K562 (cell line): ENCODE measurements at regions not wholly inside any gene's neighbourhood (a gene's known extent, or its start where the extent isn't known, plus 50 kb on each side); places are given as distances from the start of the nearest gene placed in this dataset.

ENCODE experiments used
- ATAC-seq: fragments of 200-7000 bp; cut with Tn5 transposase; 3 replicates; pipeline ENCODE4 v1.9.1; 2020; ENCODE audit warnings: moderate library complexity
- BruUV-seq: library from RNA; stranded (reverse); fragments of 400-500 nt; replicated peaks from 2 replicates; lab custom pipeline; 2021; lab: Mats Ljungman, UMichigan
- CTCF ChIA-PET: fragments of 300-600 bp; formaldehyde crosslinking; extraction: SDS; loops from one replicate; lab custom pipeline; 2021; ENCODE audit warnings: low intra/inter-chr PET ratio; lab: Yijun Ruan, JAX
- POLR2A ChIA-PET: fragments of 300-600, 350-650 bp; sonication (Branson Sonifier 250); formaldehyde crosslinking; extraction: SDS; loops from one replicate; lab custom pipeline; 2021; ENCODE audit warnings: antibody characterized with exemption, inconsistent platforms; lab: Yijun Ruan, JAX
- DNase-seq, 4 experiments: peaks; one replicate each; pipeline versions ENCODE4 v3.0.0 to v3.0.0-alpha.2; 2011 to 2018; ENCODE audit warnings: low spot score in 3 of 4, mixed read lengths in 3 of 4; ENCODE audit errors: extremely low read depth in 1 of 4
- FAIRE-seq: peaks from 2 replicates; lab custom pipeline; 2011; peaks lifted over from hg19 to GRCh38; lab: Jason Lieb, UNC
- H2AFZ ChIP-seq: 2 replicates; pipeline ENCODE4 v1.6.0; 2011; ENCODE audit warnings: low read depth, low read length, control low read depth, inconsistent platforms
- H3K27ac ChIP-seq: fragments of 200-600 bp; 3 replicates; pipeline ENCODE4 v1.8.0; 2011; ENCODE audit warnings: low read depth, mild to moderate bottlenecking, control low read depth, inconsistent platforms, low read length, moderate library complexity, mixed read lengths; ENCODE audit errors: extremely low read depth
- H3K27me3 ChIP-seq, 2 experiments: fragments of 300-600 bp in 1 of 2; 2 replicates in 1 of 2; 3 replicates in 1 of 2; pipeline versions ENCODE4 v1.6.0 to v1.8.0; 2011; ENCODE audit warnings: inconsistent platforms in 2 of 2, low read length in 2 of 2, mild to moderate bottlenecking in 1 of 2, mixed read lengths in 1 of 2, moderate library complexity in 1 of 2; ENCODE audit not compliant: control insufficient read depth in 2 of 2, insufficient read depth in 2 of 2
- H3K36me3 ChIP-seq: fragments of 300-600 bp; 3 replicates; pipeline ENCODE4 v1.8.0; 2011; ENCODE audit warnings: mild to moderate bottlenecking, low read length, inconsistent platforms; ENCODE audit not compliant: control insufficient read depth, insufficient read depth
- H3K4me1 ChIP-seq, 2 experiments: fragments of 200-600 bp in 1 of 2; replicated peaks in 1 of 2; 2 replicates in 1 of 2; 3 replicates in 1 of 2; pipeline versions ENCODE4 v1.5.1 to v1.8.0; 2011; ENCODE audit warnings: inconsistent platforms in 2 of 2, low read length in 2 of 2, mild to moderate bottlenecking in 1 of 2, mixed read lengths in 1 of 2, moderate library complexity in 1 of 2; ENCODE audit not compliant: control insufficient read depth in 2 of 2, insufficient read depth in 2 of 2
- H3K4me2 ChIP-seq: 2 replicates; pipeline ENCODE4 v1.6.1; 2011; ENCODE audit warnings: low read length, control low read depth, inconsistent platforms, mixed read lengths; ENCODE audit not compliant: insufficient read depth
- H3K4me3 ChIP-seq: fragments of 200-600 bp; sonication (generic), shearing (Covaris generic); 2 replicates; pipeline ENCODE4 v1.5.1; 2016; ENCODE audit warnings: control low read depth, inconsistent platforms
- H3K79me2 ChIP-seq: fragments of 200-600 bp; 3 replicates; pipeline ENCODE4 v1.8.0; 2011; ENCODE audit warnings: low read length, inconsistent platforms; ENCODE audit not compliant: control insufficient read depth, insufficient read depth
- H3K9ac ChIP-seq, 2 experiments: 2 replicates each; pipeline versions ENCODE4 v1.6.0 to v1.6.1; 2011; ENCODE audit warnings: low read depth in 2 of 2, low read length in 2 of 2, control low read depth in 1 of 2, inconsistent platforms in 1 of 2, mild to moderate bottlenecking in 1 of 2, mixed read lengths in 1 of 2; ENCODE audit not compliant: insufficient read depth in 1 of 2
- H3K9me1 ChIP-seq: one replicate; pipeline ENCODE4 v1.6.0; 2011; ENCODE audit warnings: inconsistent platforms, mild to moderate bottlenecking, low read length, moderate library complexity; ENCODE audit not compliant: control insufficient read depth, insufficient read depth
- H3K9me3 ChIP-seq: replicated peaks from 2 replicates; pipeline ENCODE4 v1.5.1; 2011; ENCODE audit warnings: low read depth, low read length, inconsistent platforms; ENCODE audit not compliant: control insufficient read depth, insufficient read depth
- H4K20me1 ChIP-seq: replicated peaks from 2 replicates; pipeline ENCODE4 v1.6.1; 2011; ENCODE audit warnings: low read length, inconsistent platforms, mixed read lengths; ENCODE audit not compliant: control insufficient read depth, insufficient read depth
- CC2D1A ChIP-seq: fragments of 450-650 bp; IDR thresholded peaks from 2 replicates; pipeline ENCODE4 v1.6.1; 2017; ENCODE audit warnings: mild to moderate bottlenecking
- CREM ChIP-seq: IDR thresholded peaks from 2 replicates; pipeline ENCODE4 v1.6.1; 2014; ENCODE audit warnings: antibody characterized with exemption, low read depth
- MXI1 ChIP-seq: IDR thresholded peaks from 2 replicates; pipeline ENCODE4 v1.6.1; 2011; ENCODE audit warnings: low read depth, mild to moderate bottlenecking, improper control_type of control experiment, low read length
- RFX1 ChIP-seq: fragments of 450-650 bp; IDR thresholded peaks from 2 replicates; pipeline ENCODE4 v1.6.1; 2016; ENCODE audit warnings: mild to moderate bottlenecking, moderate library complexity
- ZBTB17 ChIP-seq: fragments of 450-650 bp; formaldehyde crosslinking; IDR thresholded peaks from 2 replicates; pipeline ENCODE4 v1.4.0; 2020; ENCODE audit warnings: mild to moderate bottlenecking
- WGBS: fragments of 100-300 bp; shearing (Covaris generic); methylation state at CpG from one replicate; pipeline ENCODE4 v1.1.6; 2016; ENCODE audit warnings: low coverage, mixed read lengths; ENCODE audit not compliant: insufficient coverage; ENCODE audit errors: missing lambda C conversion rate; 5-methylcytosine and 5-hydroxymethylcytosine counted together
- in situ Hi-C: fragments of 300-500 bp; cut with MboI; formaldehyde crosslinking; loops from 4 replicates; pipeline ENCODE4 v1.15.0; 2018; ENCODE audit warnings: inconsistent platforms, mixed read lengths
- intact Hi-C: fragments of 100-400 bp; cut with micrococcal nuclease; formaldehyde crosslinking; loops from 2 replicates; pipeline ENCODE4 v1.14.2; 2022
- TF ChIP-seq, protein P1 (sequence below): sonication (generic); formaldehyde crosslinking; IDR thresholded peaks from 2 replicates; pipeline ENCODE4 v1.8.0; 2023; ENCODE audit warnings: missing genetic modification reagents, mild to moderate bottlenecking, borderline replicate concordance
- TF ChIP-seq, protein P2 (sequence below), 2 experiments: fragments of 450-650 bp in 1 of 2; IDR thresholded peaks; 2 replicates each; pipeline ENCODE4 v1.6.1; 2011 to 2017; ENCODE audit warnings: low read depth in 2 of 2, antibody characterized with exemption in 1 of 2, borderline replicate concordance in 1 of 2, low read length in 1 of 2, mild to moderate bottlenecking in 1 of 2, mixed read lengths in 1 of 2; ENCODE audit not compliant: control insufficient read depth in 1 of 2
- TF ChIP-seq, protein P3 (sequence below), 2 experiments: IDR thresholded peaks in 1 of 2; conservative IDR thresholded peaks in 1 of 2; 2 replicates each; pipeline ENCODE4 v1.6.1; 2016; ENCODE audit warnings: low read depth in 2 of 2, mild to moderate bottlenecking in 1 of 2, missing compliant biosample characterization in 1 of 2, missing genetic modification characterization in 1 of 2, moderate library complexity in 1 of 2

DNA sequence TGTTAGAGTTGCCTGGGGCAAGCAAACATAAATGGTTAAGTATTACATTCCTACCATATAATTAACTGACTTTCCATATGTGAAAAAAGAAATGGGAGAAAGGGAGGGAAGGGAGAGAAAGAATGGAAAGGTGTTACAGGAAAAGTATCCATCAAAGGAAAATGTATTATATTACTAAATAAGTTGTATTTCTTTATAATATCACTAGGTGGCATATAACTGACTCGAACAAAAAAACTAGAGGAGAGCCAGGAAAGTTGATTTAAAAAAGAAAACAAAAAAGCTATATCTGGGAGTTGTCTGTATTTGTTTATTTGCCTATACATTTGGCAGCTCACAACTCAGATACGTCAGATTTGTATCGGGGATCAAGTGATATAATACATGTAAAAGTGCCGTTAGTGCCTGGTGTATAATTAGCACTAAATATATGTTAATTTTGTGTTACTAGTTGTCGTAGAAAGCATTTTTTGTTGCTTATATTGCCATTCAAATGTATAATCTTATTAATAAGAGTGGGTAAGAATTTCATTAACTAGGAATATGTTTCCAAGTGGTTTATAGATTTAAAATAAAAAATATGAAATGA is 59.6 kb upstream of the ADAMTS19 start (continued):
- TF ChIP-seq, protein P1, sequence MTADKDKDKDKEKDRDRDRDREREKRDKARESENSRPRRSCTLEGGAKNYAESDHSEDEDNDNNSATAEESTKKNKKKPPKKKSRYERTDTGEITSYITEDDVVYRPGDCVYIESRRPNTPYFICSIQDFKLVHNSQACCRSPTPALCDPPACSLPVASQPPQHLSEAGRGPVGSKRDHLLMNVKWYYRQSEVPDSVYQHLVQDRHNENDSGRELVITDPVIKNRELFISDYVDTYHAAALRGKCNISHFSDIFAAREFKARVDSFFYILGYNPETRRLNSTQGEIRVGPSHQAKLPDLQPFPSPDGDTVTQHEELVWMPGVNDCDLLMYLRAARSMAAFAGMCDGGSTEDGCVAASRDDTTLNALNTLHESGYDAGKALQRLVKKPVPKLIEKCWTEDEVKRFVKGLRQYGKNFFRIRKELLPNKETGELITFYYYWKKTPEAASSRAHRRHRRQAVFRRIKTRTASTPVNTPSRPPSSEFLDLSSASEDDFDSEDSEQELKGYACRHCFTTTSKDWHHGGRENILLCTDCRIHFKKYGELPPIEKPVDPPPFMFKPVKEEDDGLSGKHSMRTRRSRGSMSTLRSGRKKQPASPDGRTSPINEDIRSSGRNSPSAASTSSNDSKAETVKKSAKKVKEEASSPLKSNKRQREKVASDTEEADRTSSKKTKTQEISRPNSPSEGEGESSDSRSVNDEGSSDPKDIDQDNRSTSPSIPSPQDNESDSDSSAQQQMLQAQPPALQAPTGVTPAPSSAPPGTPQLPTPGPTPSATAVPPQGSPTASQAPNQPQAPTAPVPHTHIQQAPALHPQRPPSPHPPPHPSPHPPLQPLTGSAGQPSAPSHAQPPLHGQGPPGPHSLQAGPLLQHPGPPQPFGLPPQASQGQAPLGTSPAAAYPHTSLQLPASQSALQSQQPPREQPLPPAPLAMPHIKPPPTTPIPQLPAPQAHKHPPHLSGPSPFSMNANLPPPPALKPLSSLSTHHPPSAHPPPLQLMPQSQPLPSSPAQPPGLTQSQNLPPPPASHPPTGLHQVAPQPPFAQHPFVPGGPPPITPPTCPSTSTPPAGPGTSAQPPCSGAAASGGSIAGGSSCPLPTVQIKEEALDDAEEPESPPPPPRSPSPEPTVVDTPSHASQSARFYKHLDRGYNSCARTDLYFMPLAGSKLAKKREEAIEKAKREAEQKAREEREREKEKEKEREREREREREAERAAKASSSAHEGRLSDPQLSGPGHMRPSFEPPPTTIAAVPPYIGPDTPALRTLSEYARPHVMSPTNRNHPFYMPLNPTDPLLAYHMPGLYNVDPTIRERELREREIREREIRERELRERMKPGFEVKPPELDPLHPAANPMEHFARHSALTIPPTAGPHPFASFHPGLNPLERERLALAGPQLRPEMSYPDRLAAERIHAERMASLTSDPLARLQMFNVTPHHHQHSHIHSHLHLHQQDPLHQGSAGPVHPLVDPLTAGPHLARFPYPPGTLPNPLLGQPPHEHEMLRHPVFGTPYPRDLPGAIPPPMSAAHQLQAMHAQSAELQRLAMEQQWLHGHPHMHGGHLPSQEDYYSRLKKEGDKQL (CRISPR knock-in tag): no peak

DNA sequence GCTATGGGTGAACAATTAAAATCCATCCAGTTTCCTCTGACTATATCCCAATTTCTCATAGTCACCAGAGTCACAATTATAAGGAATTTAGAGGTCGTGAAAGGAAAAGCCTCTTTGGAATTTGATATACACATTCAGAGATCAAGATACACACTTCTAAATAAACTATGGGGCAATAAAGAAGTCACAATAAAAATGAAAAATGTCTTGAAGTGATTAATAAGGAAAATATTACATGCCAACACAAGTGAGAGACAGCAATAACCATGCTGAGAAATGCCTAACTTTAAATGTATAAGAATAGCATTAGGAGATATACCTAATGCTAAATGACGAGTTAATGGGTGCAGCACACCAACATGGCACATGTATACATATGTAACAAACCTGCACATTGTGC is 54.9 kb upstream of the ADAMTS19 start:
- ATAC-seq (no peak), DNase-seq (no peak), FAIRE-seq (no peak)
- Histone ChIP-seq H2AFZ (no peak overlapping the region), H3K9ac (no peak overlapping the region), H3K79me2 (no peaks in the 10 kb centered on the region), H3K4me2 (no peak overlapping the region), H3K4me1 (no peaks in the 10 kb centered on the region), H3K4me3 (no peak overlapping the region), H3K27ac (no peak overlapping the region), H3K9me3 (no peaks in the 10 kb centered on the region), H3K36me3 (no peaks in the 10 kb centered on the region), H3K27me3 (no peaks in the 10 kb centered on the region), H3K9me1 (no peaks in the 10 kb centered on the region), H4K20me1 (no peaks in the 10 kb centered on the region)
- 0% methylated on average over 2 of the region's 2 CpGs for WGBS
- no TSS peak for BruUV-seq
- intact Hi-C loops: no loop called here
- POLR2A ChIA-PET: no interaction called here
- in situ Hi-C loops: no loop called here
- CTCF ChIA-PET: interaction anchor here (0.7 kb wide), 1 partner anchor 46 kb away, joined by 3 read pairs; no protein-coding TSS in a partner anchor
- TF ChIP-seq, protein P2, sequence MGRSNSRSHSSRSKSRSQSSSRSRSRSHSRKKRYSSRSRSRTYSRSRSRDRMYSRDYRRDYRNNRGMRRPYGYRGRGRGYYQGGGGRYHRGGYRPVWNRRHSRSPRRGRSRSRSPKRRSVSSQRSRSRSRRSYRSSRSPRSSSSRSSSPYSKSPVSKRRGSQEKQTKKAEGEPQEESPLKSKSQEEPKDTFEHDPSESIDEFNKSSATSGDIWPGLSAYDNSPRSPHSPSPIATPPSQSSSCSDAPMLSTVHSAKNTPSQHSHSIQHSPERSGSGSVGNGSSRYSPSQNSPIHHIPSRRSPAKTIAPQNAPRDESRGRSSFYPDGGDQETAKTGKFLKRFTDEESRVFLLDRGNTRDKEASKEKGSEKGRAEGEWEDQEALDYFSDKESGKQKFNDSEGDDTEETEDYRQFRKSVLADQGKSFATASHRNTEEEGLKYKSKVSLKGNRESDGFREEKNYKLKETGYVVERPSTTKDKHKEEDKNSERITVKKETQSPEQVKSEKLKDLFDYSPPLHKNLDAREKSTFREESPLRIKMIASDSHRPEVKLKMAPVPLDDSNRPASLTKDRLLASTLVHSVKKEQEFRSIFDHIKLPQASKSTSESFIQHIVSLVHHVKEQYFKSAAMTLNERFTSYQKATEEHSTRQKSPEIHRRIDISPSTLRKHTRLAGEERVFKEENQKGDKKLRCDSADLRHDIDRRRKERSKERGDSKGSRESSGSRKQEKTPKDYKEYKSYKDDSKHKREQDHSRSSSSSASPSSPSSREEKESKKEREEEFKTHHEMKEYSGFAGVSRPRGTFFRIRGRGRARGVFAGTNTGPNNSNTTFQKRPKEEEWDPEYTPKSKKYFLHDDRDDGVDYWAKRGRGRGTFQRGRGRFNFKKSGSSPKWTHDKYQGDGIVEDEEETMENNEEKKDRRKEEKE (IDR thresholded peaks at IDR 0.05; ENCODE audit: borderline replicate concordance in 1 of 2, control insufficient read depth in 1 of 2, low read depth in 2 of 2, low read length in 1 of 2): no peak
- TF ChIP-seq, protein P3, sequence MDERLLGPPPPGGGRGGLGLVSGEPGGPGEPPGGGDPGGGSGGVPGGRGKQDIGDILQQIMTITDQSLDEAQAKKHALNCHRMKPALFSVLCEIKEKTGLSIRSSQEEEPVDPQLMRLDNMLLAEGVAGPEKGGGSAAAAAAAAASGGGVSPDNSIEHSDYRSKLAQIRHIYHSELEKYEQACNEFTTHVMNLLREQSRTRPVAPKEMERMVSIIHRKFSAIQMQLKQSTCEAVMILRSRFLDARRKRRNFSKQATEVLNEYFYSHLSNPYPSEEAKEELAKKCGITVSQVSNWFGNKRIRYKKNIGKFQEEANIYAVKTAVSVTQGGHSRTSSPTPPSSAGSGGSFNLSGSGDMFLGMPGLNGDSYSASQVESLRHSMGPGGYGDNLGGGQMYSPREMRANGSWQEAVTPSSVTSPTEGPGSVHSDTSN (CRISPR knock-in tag; IDR thresholded peaks at IDR 0.05; ENCODE audit: low read depth): no peak
- TF ChIP-seq, protein P3 (tag; conservative IDR thresholded peaks at IDR 0.05; ENCODE audit: low read depth): no peak
- TF ChIP-seq CC2D1A: no peak
- TF ChIP-seq MXI1: no peak
- no peak for TF ChIP-seq RFX1
- no peak for TF ChIP-seq ZBTB17
- no peak for TF ChIP-seq CREM
